Colonic mucosa (tissue), 4 donors: ENCODE measurements at regions not wholly inside any gene's neighbourhood (a gene's known extent, or its start where the extent isn't known, plus 50 kb on each side); places are given as distances from the start of the nearest gene placed in this dataset.

ENCODE experiments used
- DNase-seq: peaks from one replicate; pipeline ENCODE4 v3.0.0-alpha.2; 2020
- H3K27ac ChIP-seq: fragments of 200-600 bp; one replicate; pipeline ENCODE4 v1.8.0; 2021
- H3K27me3 ChIP-seq: fragments of 200-600 bp; one replicate; pipeline ENCODE4 v1.8.0; 2021
- H3K36me3 ChIP-seq: fragments of 200-600 bp; one replicate; pipeline ENCODE4 v1.8.0; 2021
- H3K4me1 ChIP-seq: fragments of 200-600 bp; one replicate; pipeline ENCODE4 v1.8.0; 2021; ENCODE audit warnings: mild to moderate bottlenecking
- H3K4me3 ChIP-seq: fragments of 200-600 bp; one replicate; pipeline ENCODE4 v1.8.0; 2021
- H3K9ac ChIP-seq, 2 donors: one replicate each; pipeline ENCODE4 v1.7.0; 2013; ENCODE audit warnings: control low read depth in 2 of 2, low read depth in 2 of 2, low read length in 2 of 2
- H3K9me3 ChIP-seq: fragments of 200-600 bp; one replicate; pipeline ENCODE4 v1.8.0; 2021
- intact Hi-C: fragments of 100-400 bp; cut with DNase I; formaldehyde crosslinking; loops from one replicate; pipeline ENCODE4 v1.14.1; 2022
- TF ChIP-seq, protein P1 (sequence below): fragments of 200-600 bp; IDR thresholded peaks from one replicate; pipeline ENCODE4 v1.8.0; 2022; ENCODE audit warnings: antibody characterized with exemption, mild to moderate bottlenecking
- donor health status: healthy.
- donor health status: DM: no; HTN: no; CAD: no.
- donor health status: DM: no; HTN: no; CAD: no.

DNA sequence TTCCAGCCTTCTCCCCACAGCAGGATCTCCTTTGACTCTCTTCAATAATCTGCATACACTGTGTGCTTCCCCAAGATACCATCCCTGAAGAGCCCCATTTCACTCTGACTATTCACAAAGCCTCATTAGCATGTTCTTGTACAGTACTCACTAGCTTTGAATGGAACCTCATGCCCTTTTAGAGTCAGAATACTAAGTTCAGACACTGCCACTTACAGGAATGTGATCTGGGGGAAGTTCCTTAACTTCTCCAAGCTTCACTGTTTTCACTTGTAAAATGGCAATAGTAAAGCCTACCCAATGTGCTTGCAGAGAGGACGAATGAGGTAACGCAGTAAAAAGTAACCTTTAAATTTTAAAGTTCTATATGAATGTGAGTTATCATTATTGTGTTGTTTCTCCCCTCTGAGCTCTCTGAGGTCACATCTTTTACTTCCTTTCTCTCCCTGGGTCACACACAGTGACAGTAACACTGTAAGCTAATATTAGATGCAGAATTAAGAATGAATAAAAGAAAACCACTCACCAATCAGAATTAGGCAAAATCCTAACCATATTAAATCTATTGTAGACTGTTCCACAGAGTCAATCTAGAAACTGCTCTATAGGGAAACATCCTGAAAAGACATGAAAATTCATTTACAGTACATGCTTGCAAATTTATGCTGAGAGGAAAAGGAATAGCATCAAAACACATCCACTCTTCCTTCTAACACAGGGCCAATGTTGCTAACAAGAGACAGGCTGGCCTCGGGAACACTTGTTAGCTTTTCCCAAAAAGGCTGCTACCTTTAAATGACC, 64.2 kb upstream of the IL6 start:
- no peak overlapping the region for H3K4me3 ChIP-seq
- no peaks in the 10 kb centered on the region for H3K36me3 ChIP-seq
- DNase-seq, result no peak
- H3K9me3 ChIP-seq, result no peaks in the 10 kb centered on the region
- H3K4me1 ChIP-seq, result no peaks in the 10 kb centered on the region
- H3K27ac ChIP-seq, result no peak overlapping the region
- H3K9ac ChIP-seq, result no peak overlapping the region
- intact Hi-C loops, result no loop called here
- TF ChIP-seq, protein P1, sequence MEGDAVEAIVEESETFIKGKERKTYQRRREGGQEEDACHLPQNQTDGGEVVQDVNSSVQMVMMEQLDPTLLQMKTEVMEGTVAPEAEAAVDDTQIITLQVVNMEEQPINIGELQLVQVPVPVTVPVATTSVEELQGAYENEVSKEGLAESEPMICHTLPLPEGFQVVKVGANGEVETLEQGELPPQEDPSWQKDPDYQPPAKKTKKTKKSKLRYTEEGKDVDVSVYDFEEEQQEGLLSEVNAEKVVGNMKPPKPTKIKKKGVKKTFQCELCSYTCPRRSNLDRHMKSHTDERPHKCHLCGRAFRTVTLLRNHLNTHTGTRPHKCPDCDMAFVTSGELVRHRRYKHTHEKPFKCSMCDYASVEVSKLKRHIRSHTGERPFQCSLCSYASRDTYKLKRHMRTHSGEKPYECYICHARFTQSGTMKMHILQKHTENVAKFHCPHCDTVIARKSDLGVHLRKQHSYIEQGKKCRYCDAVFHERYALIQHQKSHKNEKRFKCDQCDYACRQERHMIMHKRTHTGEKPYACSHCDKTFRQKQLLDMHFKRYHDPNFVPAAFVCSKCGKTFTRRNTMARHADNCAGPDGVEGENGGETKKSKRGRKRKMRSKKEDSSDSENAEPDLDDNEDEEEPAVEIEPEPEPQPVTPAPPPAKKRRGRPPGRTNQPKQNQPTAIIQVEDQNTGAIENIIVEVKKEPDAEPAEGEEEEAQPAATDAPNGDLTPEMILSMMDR, result no peak
- no peaks in the 10 kb centered on the region for H3K27me3 ChIP-seq

DNA sequence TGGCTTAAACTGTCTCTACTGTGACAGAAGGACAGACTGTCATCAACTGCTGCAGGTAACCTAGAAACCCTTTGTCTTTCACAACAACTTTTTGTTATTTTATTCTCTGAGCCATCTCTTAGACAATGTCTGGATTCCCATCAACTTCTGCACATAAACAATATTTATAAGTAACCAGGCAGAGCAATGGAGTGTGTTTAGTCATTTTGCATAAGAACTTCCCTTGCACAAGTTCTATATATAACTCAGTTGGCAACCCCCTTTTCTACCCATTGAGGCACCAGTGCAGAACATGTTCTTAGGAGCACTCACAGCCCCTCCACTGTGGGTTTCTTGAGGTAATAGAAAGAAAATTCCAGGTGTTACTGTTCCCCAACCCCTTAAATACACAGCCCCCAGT, 65.0 kb upstream of the IL6 start:
- TF ChIP-seq, protein P1, result no peak
- intact Hi-C loops, result no loop called here
- Histone ChIP-seq H3K36me3 (no peaks in the 10 kb centered on the region), H3K27ac (no peak overlapping the region), H3K4me3 (no peak overlapping the region), H3K9me3 (no peaks in the 10 kb centered on the region), H3K4me1 (no peaks in the 10 kb centered on the region), H3K9ac (no peak overlapping the region), H3K27me3 (no peaks in the 10 kb centered on the region)
- no peak for DNase-seq

DNA sequence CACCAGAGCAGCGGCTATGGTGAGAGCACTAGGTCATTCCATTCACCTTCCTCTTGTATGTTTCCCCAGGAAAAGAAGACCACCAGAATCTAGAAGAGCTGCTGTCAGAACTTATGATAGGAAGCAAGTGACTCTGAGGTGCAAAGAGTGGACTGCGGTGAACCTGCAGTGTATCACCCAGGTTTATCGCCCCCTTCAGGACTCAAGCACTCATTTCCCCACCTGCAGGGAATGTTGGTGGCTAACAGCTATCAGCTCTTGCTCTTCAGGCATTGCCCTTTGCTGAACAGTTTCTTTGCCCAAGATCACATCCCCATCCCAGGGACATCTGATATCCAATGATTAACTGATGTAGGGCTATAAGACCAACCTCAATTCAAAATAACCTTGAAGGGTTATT, 66.3 kb upstream of the IL6 start:
- no peak overlapping the region for H3K9ac ChIP-seq
- DNase-seq, result no peak
- intact Hi-C loops, result no loop called here
- H3K4me1 ChIP-seq, result no peaks in the 10 kb centered on the region
- no peaks in the 10 kb centered on the region for H3K36me3 ChIP-seq
- H3K4me3 ChIP-seq, result no peak overlapping the region
- no peaks in the 10 kb centered on the region for H3K27me3 ChIP-seq
- H3K9me3 ChIP-seq, result no peaks in the 10 kb centered on the region
- TF ChIP-seq, protein P1, result no peak
- H3K27ac ChIP-seq, result no peak overlapping the region

DNA sequence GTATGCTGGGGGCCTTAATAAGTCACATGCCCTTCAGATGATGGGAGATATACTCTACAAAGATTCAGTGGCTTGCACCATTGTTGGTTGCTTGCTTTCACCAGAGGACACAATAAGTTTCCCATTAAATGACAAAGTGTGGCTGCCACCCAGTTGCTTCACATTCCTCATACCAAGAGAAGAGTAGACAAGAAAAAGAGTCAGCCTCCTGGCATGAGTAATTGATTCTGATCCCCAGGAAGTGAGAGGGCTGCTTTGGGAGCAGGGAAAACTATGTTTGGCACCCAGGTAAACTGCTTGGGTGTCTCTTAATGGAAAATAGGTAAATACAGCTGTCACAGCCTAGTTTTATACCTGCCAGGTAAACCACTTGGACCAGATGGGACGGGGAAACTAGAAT, 66.7 kb upstream of the IL6 start:
- Histone ChIP-seq H3K4me1 (no peaks in the 10 kb centered on the region), H3K9ac (no peak overlapping the region), H3K9me3 (no peaks in the 10 kb centered on the region), H3K4me3 (no peak overlapping the region), H3K36me3 (no peaks in the 10 kb centered on the region), H3K27me3 (no peaks in the 10 kb centered on the region), H3K27ac (no peak overlapping the region)
- TF ChIP-seq, protein P1, result no peak
- DNase-seq, result no peak
- intact Hi-C loops, result no loop called here

DNA sequence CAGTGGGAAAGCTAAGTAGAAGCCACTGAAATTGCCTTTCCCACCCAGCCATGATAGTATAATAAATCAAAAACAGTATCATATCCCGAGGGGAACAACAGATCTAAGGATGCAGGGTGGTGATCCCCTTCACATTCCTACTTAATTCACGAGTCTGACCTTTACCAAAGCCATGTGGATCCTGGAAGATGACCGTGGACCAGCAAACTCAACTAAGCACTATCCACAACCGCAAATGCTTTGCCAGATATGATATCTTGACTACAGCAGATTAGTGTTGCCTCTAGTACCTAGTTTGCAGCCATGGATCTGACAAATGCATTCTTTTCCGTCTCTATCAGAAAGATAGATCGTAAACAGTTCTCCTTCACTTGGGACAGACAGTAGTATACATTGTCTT, 67.3 kb upstream of the IL6 start:
- Histone ChIP-seq H3K4me1 (no peaks in the 10 kb centered on the region), H3K4me3 (no peak overlapping the region), H3K9me3 (no peaks in the 10 kb centered on the region), H3K27me3 (no peaks in the 10 kb centered on the region), H3K36me3 (no peaks in the 10 kb centered on the region), H3K9ac (no peak overlapping the region), H3K27ac (no peak overlapping the region)
- intact Hi-C loops, result no loop called here
- TF ChIP-seq, protein P1, result no peak
- DNase-seq, result no peak
